Cerebellar nuclear complex (tissue), 1 donor: ENCODE measurements at regions not wholly inside any gene's neighbourhood (a gene's known extent, or its start where the extent isn't known, plus 50 kb on each side); places are given as distances from the start of the nearest gene placed in this dataset.

Experiments
- DNase-seq, 2 experiments: peaks; one replicate each; lab custom pipeline; 2025; lab: John Stamatoyannopoulos, UW

DNA sequence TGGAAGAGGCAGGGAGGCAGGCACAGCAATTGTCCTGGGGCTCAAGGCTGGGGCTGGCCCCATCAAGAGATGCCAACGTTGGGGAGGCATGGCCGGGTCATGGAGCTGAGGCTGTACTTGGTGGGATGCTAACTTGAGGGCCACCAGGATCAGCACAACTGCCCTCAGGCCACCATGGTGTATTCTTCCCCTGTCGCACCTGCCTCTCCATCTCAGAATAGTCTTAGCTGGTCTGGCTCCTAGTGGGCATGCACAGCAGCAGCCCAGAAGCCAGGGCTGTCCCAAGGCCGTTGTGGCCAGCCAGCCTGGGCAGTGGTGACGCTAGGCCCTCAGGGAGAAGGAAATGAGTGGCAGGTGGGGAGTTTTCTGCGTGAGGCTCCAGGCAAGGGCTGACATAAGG, 91.3 kb downstream of the DHCR7 start:
- DNase-seq = no peak

DNA sequence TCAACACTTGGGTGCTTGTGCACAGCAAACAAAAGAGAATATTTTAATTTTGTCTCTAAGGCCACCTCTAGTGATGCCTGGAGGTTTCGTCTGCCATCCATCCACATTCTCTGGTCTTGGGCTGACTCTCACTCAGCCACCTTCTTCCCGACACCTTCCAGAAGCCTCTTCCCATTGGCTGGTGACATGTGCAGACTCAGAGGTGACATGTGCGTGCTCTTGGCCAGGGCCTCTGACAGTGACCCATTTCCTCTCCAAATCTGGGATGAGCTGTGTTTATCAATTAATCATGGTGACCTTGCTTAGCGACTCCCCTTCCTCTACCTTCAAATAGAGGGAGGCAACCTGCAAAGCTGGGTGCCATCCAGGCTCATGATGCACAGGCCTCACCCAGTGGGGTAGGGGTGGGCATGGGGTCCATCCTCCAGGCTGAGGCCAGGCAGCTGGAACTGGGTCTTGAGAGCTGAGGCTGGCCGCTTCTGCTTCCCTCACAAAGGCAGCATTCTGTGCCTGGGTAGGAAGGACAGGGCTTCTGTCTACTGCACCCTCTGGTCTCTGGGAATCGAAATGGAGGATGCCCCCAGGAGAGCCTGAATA, 91.8 kb downstream of the DHCR7 start:
- no peak for DNase-seq

DNA sequence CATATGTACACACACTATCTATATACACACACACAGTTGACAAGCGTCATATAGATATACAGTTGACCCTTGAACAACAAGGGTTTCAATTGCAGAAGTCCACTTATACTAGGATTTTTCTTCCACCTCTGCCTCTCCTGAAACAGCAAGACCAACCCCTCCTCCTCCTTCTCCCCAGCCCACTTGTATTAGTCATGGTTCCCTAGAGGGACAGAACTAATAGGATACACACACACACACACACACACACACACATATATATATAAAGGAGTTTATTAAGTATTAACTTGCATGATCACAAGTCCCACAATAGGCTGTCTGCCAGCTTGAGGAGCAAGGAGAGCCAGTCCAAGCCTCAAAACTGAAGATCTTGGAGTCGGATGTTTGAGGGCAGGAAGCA, 92.9 kb downstream of the DHCR7 start:
- no peak for DNase-seq

DNA sequence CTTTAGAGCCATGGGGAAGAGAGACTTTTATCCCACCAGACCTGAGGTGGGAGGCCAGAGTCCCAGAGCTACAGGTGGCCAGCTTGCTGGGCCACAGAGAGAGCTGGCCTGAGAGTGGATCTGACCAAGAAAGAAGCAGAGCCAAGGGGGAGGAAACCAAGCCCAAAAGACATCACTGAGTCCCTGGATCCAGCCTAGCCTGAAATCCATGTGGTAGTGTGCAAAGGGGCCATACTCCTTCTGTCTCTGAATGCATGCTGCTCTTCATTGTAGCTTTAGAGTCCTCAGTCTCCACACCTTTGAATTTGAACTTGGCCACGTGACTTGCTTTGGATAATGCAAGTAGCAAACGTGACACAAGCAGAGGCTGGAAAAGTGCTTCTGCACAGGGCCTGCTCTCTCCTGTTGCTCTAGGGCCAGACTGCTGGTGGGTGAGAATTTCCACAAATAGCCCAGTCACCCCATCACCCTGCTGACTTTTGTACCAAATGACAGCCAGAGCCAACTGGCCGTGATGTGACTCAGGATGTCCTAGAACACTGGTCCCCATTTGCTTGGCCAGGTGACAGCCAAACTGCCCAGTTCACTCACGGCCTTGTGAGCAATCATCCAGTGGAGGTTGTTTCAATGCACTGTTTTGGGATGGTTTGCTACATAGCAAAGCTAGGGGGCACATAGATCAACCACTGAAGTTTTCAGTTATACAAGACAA, 93.6 kb downstream of the DHCR7 start:
- no peak for DNase-seq

DNA sequence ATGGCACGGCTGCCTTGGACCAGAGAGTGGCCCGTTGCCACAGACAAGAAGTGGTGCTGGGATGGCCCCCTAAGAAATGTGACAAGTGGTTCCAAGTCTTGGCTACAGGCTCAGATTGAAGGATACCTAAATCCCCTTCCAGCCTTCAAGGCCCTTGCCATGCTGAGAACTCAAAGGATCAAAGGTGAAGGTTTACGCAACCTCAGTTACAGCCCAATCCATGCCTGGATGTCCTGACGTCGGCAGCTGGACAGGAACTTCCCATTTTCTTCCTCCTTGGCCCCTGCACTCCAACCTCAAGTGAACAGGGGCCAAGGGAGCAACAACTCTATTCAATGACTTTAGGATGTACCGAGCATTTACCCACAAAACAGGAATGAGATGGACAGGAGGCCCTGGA, 95.4 kb downstream of the DHCR7 start:
- DNase-seq = no peak

DNA sequence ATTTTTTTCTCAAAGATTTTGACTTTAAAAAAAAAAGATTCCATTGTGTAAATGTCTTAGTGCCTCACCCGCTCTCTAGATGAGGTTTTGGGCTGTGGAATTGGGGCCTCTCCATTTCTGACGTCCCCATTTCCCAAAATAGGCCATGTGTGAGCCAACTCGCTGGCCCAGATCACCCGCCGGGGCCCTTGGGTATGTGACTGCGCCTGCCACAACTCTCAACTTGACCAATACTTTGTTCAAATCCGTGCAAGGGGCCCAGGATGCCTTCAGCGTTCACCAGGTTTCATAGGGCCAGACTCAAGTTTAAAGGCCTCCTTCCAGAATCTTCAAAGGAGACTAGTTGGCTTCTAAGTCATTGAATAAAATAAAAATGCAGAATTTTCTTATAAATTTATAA, 96.0 kb downstream of the DHCR7 start:
- DNase-seq = no peak

DNA sequence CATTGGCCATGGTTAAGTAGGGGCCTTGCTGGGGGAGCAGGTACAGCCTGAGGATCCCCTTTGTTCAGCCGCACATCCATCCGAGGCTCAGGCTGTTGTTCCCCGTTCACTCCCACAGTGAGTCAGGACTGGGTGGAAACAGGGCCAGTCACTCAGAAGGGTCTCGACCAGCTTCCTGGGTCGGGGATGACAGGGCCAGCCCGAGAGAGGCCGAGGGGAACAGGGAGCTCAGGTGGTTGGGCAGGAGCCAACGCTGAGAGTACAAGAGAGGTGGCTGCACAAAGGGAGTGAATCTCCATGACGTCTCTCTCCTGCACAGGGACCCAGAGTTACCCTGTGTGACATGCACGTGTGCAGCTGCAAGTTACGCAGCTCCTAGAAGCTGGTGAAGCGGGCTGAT, 97.2 kb upstream of the SHANK2 start:
- no peak for DNase-seq

DNA sequence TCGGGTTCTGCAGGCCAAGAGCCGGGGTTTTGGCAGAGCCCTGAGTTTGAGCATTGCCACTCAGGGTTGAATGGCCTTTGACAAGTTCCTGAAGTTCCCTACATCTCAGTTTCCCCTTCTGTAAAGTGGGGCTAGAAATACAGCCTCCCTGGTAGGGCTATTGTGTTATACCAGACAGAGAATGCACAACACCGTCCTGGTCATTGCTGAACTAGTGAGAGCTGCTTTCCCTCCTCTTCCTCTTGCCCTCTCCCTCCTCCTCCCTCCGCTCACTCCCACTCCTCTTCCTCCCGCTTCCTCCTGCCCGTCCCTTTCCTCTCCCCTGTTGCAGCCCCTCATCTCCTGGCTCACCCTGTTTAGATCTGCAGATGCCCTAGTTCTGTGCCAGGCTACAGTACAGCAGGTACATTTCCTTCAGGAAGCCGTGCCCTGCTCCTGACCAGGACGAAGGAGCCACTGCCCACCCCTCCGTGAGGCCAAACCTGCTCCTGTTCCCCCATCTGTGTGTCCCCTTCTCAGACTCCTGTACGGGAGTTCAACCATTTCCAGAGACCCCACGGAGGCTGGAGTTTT, 91.5 kb upstream of the SHANK2 start:
- DNase-seq = no peak

DNA sequence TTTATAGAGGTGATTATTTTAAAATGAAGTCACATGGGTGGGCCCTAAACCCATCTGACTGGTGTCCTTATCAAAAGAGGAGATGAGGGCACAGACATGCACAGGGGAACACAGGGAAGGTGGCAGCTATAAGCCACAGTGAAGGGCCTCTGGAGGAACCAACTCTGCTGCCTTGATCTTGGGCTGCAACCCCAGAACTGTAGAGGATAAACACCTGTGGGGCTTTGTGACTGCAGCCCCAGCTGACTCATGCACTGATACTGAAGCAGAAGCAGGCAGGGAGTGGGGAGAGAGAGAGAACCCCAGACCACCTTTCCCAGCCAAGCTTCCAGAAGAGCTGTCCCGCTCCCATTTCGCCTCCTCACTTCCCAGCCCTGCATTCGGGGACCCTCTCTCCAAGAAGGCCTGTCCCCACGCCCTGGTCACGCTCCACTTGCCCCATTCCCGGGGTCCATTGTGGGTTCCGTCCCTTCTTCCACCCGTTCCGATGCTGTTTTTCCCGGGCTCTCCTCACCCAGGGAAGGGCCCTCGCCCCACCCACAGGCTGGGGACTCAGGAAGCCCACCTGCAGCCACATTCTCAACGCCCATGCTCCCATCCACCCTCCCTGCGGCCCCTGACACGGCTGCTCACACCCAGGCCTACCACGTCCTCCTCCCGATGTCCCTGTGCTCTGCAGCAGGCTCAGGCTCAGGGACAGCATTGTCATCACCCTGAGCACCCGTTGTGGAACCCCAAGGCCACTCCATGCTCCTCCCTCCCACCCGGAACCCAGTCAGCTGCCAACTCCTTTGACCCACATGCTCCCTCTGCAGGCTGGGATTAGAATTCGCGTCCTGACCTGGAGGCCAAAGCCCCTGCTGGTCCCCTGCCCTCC, 90.8 kb upstream of the SHANK2 start:
- no peak for DNase-seq

DNA sequence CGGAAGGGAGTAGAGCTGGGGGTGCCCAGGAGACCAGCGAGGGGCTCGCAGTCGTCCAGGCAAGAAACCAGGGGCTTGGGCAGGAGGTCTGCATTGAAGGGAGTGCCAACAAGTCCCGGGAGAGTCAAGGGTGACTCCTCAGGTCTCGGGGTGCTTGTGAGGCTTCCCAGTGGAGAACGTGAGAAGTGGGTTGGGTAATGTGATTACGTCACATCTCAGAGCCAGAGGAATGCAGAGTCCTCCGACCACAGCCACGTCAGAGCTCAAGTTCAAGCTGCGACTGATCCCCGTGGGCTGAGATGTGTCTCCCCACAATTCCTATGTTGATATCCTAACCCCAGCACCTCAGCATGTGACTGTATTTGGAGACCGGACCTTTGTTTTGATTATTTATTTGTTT, 89.7 kb upstream of the SHANK2 start:
- no peak for DNase-seq

DNA sequence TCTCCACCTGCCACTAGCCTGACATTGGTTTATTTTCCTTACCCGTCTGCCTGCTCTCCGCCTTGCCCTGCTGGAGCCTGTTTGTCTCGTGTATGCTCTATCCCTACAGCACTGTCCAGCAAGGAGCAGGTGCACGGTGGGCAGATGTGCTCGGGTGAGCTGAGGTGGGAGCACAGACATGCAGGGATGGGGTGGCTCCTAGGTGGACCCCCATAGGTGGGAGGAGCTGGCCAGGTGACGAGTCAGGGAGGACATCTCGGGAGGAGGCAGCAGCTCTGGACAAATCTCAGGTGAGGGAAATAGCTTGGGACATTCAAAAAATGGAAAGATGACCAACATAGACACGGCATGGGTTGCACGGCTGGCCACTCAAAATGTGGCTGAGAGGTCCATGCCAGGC, 89.2 kb upstream of the SHANK2 start:
- no peak for DNase-seq

DNA sequence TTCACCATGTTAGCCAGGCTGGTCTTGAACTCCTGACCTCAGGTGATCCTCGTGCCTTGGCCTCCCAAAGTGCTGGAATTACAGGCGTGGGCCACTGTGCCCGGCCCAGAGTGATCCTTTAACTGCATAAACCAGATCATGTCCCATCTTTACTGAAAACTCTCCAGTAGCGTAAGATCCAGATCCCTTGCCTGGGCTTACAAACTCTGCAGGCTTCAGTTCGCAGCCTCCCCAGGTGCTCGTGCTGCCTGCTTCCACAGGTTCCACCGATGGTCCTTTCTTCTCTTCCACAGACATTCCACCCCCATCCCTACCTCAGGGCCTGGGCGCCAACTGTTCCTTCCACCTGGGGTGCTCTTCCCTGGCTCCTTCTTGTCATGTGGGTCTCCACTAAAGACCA, 88.8 kb upstream of the SHANK2 start:
- DNase-seq = no peak

DNA sequence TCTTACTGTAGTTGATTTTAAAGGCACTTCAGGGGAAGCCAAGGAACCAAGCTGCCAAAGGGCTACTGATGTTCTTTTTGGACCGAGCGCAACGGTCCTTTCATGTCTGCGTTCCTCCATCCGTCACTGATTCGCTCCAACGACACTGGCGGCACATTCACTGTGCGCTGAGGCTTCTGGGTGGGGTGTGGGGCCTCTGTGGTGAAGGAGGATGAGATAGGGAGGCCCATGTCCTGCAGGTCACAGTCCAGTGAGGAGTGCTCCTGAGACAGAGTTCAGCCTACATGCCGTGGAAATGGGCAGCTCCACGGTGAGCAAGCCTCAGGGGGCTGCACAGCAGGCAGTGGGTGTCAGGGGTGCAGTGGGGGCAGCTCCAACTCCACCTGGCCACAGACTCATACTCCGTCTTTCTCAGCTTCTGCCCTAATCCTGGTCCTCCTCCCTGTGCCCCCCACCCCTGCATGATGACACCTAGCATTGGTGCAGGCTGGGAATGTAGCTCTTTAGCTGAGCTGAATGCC, 87.8 kb upstream of the SHANK2 start:
- no peak for DNase-seq

DNA sequence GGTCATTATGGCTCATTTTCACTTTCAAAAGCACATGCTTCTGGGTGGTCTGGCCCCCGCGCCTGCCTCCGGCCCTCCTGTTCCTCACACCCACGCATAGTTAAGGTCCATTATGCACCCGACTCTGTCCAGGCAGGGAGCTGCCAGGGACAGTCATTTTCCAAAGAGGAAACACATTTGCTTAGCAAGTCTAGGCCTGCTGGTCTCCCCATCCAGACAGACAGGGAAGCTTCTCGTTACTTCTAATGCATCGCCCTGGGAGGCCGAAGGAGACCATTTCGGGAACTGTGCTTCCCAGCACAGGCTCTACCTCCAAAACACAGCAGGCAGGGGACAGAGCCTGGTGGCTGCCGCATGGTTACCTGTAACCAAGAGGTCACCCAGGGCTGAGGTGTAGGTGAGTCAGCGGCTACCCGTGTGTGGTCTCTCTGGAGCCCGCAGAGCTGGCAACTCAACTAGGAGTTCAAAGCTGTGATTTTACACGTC, 87.1 kb upstream of the SHANK2 start:
- DNase-seq = no peak

DNA sequence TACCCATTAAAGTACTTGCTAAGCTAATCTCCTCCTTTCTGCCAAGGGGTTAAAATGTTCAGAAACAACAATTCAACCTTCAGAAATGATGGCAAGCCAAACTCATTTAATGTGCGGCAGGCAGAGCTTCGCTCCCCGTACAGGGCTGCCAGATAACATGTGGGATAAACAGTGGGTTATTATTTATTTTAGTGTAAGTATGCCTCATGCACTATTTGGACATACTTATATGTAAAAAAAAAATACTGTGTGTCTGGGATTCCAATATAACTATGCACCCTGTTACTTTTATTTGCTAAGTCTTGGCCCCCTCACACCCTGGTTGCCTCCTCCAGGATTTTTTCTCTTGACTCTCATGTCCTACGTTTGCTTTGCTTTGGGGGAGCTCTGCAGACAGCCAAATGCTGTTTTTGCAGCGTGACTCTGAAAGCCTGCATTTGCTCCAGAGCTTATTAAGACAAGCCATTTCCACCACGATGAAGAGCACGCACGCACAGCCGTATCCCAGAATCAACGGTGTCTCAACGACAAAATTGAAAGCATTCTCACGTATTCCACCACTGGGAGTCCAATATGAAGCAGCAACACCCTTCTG, 86.5 kb upstream of the SHANK2 start:
- no peak for DNase-seq

DNA sequence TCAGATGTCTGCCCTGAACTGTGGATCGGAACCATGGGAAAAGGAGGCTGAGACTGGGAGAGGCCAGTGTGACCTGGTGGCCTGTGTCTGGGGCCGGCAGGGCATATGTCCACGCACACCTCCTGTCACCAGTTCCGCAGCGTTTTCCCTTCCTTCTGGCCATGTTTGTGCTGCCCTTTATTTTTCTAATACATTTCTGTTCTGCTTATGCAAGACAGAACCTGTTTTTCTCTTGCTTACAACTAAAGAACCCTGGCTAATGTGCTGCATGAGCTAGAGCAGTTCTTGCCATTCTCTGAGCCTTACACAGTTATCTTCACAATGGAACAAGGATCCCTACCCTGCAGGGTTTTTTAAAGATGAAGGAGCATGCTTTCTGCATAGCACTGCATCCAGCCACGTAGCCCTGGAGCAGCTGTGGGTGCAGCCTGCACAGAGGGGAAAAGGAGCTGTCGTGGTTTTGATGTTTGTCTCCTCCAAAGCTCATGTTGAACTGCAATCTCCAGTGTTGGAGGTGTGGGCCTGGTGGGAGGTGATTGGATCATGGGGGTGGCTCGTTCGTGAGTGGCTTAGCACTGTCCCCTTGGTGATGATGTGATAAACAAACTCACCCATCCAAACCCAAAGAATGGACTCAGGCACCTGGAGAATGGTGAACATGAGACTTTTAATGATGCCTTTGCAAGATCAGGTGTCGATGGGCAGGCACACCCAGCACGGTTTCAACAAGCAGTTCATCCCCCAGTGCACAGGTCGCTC, 84.8 kb upstream of the SHANK2 start:
- DNase-seq = no peak

DNA sequence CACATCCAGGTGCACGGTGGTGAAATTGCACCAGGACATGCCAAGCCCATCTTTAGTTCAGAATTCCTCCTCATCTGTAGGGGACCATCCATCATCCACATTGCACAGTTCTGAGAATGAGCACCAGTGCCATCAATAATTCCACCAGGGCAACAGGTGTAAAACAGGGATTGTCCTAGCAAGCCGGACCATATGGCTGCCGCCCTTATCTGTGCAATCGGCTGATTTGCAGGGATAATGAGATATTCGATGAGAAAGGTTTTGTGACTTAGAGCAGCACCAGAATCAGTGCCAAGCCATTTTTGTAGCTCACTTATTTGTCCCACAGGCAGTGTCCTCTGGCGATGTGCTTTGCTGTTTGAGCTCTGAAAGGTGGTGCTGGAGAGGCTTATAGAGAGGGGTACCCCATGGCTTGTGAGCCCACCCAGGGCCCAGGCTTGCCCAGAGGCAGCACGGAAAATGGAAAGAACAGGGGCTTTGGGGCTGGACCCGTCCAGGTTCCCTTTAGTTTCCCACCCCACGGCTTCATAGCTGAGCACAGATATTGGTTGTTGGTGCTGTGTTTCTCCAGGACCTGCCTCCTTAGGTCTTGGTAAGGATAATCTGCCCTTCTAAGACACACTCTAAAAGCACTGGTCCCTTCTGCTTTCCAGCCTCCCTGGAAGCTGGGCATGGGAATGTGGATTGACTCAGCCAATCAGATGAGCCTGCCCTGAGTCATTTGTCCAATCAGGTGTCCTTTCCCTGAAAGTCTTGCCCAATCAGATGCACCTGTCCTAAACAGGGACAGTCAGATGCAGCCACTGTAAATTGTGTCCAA, 84.0 kb upstream of the SHANK2 start:
- no peak for DNase-seq

DNA sequence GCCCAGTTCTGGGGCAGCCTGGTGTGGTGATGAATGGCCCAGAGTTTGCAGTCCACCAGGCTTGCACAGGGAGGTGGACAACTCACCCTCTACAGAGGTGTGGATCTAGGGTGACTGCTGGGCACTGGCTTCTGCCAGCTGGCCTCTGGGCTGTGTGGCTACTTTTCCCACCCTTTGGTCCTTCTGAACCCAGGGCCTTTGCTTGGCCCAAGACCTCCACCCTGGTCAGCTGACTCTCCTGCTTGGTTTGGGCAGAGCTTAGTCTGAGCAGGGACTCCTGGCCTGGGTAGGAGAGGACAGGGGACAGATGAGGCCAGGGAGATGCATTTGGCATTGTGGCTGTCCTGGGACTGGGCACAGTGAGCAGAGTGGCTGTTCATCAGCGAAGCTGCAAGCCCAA, 83.0 kb upstream of the SHANK2 start:
- DNase-seq = no peak

DNA sequence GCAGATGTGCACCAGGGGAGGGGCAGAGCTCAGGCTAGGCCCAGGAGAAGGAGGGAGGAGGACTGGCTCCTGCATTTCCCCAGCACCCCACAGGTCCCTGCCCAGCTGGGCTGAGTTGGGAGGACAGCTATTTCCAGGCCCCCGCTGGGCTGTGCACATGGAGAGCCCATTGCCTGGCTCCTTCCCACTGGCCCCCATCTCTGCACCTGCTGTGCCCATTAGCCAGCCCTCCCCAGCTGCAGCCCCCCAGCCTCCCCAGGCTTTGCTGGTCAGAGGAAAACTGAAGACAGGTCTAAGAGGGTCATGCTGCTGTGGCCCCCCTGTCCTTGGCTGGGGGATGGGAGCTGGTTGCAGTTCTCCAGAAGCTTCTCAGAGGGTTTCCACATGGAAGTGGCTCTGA, 81.8 kb upstream of the SHANK2 start:
- DNase-seq = no peak

DNA sequence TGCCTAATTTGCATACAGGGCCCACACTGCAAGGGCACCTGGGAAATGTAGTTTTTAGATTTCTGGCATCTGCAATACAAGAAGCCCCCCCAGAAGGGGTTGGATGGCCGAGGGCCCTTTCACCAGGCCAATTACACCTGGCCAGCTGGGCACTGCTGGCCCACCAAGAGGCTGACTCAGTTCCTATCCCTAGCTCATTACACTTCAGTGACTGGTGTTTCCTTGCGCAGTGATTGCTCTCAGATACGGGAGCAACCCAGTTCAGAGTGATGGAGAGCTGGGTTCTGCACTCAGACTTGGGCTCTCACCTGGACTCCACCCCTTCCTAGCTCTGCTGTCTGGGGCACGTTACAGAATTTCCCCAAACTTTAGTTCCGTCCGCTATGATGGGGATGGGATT, 81.1 kb upstream of the SHANK2 start:
- DNase-seq = no peak
